ENCODE measurements at regions not wholly inside any gene's neighbourhood (a gene's known extent, or its start where the extent isn't known, plus 50 kb on each side); places are given as distances from the start of the nearest gene placed in this dataset.

GRCh38 chr9:135219676-135220600 is 132.5 kb downstream of the OLFM1 start:
- Mint-ChIP-seq H3K4me3 (no peak overlapping the region), H3K4me1 (ENCODE audit: low read depth) (no peaks in the 10 kb centered on the region), H3K36me3 (ENCODE audit: low read depth) (no peaks in the 10 kb centered on the region), H3K27me3 (ENCODE audit: low read depth) (peaks cover 6% of the 10 kb centered on the region), H3K27ac (no peak overlapping the region), H3K9me3 (no peaks in the 10 kb centered on the region)
- DNase-seq (ENCODE audit: low spot score), result no peak

GRCh38 chr9:135220601-135221575 is 133.4 kb downstream of the OLFM1 start:
- Mint-ChIP-seq H3K4me3 (no peak overlapping the region), H3K27ac (no peak overlapping the region), H3K27me3 (ENCODE audit: low read depth) (peaks cover 6% of the 10 kb centered on the region), H3K4me1 (ENCODE audit: low read depth) (no peaks in the 10 kb centered on the region), H3K36me3 (ENCODE audit: low read depth) (no peaks in the 10 kb centered on the region), H3K9me3 (no peaks in the 10 kb centered on the region)
- DNase-seq (ENCODE audit: low spot score), result no peak

DNA sequence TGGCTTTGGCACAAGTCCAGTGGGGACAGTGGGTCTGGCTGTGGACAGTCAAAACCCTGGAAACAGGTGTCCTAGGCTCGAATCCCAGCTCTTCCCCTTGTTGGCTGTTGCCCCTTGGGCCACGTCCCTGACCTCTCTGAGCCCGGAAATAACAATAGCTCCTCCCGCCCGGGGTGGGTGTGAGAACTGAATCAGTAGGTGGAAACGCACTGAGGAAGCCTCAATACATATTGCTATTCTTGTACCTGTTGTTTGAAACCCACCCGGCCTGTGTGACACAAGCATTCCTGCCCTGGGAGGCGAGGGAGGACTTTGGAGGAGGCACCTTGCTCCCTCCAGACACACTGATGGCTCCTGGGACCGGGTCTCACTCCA is 134.1 kb downstream of the OLFM1 start:
- Mint-ChIP-seq H3K9me3 (no peaks in the 10 kb centered on the region), H3K36me3 (ENCODE audit: low read depth) (no peaks in the 10 kb centered on the region), H3K27me3 (ENCODE audit: low read depth) (peaks cover 5% of the 10 kb centered on the region), H3K4me3 (no peak overlapping the region), H3K27ac (no peak overlapping the region), H3K4me1 (ENCODE audit: low read depth) (no peaks in the 10 kb centered on the region)
- DNase-seq (ENCODE audit: low spot score), result no peak

GRCh38 chr9:135221951-135222631 is 134.6 kb downstream of the OLFM1 start:
- H3K9me3 Mint-ChIP-seq, result no peaks in the 10 kb centered on the region
- H3K27ac Mint-ChIP-seq, result no peak overlapping the region
- H3K4me3 Mint-ChIP-seq, result no peak overlapping the region
- no peaks in the 10 kb centered on the region for H3K4me1 Mint-ChIP-seq (ENCODE audit: low read depth)
- no peak for DNase-seq (ENCODE audit: low spot score)
- peaks cover under 1% of the 10 kb centered on the region for H3K27me3 Mint-ChIP-seq (ENCODE audit: low read depth)
- no peaks in the 10 kb centered on the region for H3K36me3 Mint-ChIP-seq (ENCODE audit: low read depth)

DNA sequence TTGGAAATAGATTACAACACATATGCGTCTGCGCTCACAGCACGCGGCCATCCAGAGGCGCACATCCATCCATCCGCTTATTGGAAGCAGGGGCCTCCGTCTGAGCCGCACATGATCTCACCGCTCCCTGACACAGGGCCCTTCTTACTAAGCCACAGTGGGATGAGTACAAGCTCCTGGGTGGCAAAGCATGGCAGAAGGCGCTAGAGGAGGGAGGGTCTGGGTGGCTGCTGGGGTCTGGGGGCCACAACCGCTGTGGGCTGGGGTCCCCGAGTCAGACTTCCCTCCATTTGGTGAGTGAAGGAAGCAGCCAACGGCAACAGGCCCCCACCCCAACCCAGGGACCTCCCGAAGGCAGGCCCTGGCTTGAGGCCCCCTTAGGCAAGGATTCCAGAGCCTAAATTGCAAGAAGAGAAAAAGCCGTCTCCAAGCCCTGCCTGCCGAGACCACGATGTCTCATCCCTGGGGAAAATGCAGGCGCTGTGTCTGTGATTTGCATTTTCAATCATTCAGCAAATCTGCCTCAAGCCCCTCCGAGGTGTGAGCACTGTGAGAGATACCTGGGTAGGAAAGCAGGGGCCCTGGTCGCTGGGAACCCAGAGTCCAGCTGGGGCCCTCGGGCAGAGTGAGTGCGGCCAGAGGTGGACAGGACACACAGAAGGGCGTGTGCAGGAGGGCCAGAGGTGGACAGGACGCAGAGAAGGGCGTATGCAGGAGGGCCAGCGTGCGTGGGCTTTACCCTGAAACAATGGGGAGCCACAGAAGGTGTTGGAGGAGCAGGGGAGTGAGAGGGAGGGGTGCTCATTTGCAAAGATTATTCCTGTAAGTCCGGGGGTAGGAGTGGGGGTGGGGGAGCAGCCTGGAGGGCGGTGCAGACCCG is 135.7 kb downstream of the OLFM1 start:
- Mint-ChIP-seq H3K27me3 (ENCODE audit: low read depth) (no peaks in the 10 kb centered on the region), H3K9me3 (no peaks in the 10 kb centered on the region), H3K36me3 (ENCODE audit: low read depth) (no peaks in the 10 kb centered on the region), H3K4me3 (no peak overlapping the region), H3K27ac (no peak overlapping the region), H3K4me1 (ENCODE audit: low read depth) (no peaks in the 10 kb centered on the region)
- DNase-seq (ENCODE audit: low spot score), result no peak

GRCh38 chr9:135223831-135224230 is 136.4 kb downstream of the OLFM1 start:
- no peak for DNase-seq (ENCODE audit: low spot score)
- no peaks in the 10 kb centered on the region for H3K4me1 Mint-ChIP-seq (ENCODE audit: low read depth)
- H3K36me3 Mint-ChIP-seq (ENCODE audit: low read depth), result no peaks in the 10 kb centered on the region
- no peak overlapping the region for H3K4me3 Mint-ChIP-seq
- H3K27me3 Mint-ChIP-seq (ENCODE audit: low read depth), result no peaks in the 10 kb centered on the region
- H3K27ac Mint-ChIP-seq, result no peak overlapping the region
- H3K9me3 Mint-ChIP-seq, result no peaks in the 10 kb centered on the region

DNA sequence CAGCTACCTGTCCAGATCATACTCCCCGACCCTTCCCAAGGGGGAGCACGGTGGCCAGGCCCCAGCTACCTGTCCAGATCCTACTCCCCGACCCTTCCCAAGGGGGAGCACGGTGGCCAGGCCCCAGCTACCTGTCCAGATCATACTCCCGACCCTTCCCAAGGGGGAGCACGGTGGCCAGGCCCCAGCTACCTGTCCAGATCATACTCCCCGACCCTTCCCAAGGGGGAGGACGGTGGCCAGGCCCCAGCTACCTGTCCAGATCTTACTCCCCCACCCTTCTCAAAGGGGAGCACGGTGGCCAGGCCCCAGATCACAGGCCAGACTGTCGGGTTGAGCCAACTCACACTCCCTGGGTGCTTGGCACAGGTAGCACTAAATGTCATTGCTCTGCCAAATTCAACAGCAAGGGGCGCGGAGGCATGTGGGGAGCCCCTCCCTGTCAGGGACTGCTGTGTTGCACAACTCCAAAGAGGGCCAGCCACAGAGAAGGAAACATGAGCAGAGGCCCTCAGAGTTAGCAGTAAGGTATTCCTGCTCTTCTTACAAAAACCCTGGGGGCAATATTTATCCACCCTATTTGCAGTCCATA is 136.9 kb downstream of the OLFM1 start:
- H3K27ac Mint-ChIP-seq, result no peak overlapping the region
- H3K27me3 Mint-ChIP-seq (ENCODE audit: low read depth), result no peaks in the 10 kb centered on the region
- DNase-seq (ENCODE audit: low spot score), result no peak
- no peaks in the 10 kb centered on the region for H3K4me1 Mint-ChIP-seq (ENCODE audit: low read depth)
- H3K9me3 Mint-ChIP-seq, result no peaks in the 10 kb centered on the region
- no peak overlapping the region for H3K4me3 Mint-ChIP-seq
- no peaks in the 10 kb centered on the region for H3K36me3 Mint-ChIP-seq (ENCODE audit: low read depth)

GRCh38 chr9:135224921-135225541 is 137.6 kb downstream of the OLFM1 start:
- Mint-ChIP-seq H3K27ac (no peak overlapping the region), H3K9me3 (no peaks in the 10 kb centered on the region), H3K36me3 (ENCODE audit: low read depth) (no peaks in the 10 kb centered on the region), H3K4me3 (no peak overlapping the region), H3K27me3 (ENCODE audit: low read depth) (no peaks in the 10 kb centered on the region), H3K4me1 (ENCODE audit: low read depth) (no peaks in the 10 kb centered on the region)
- no peak for DNase-seq (ENCODE audit: low spot score)

GRCh38 chr9:135225619-135226228 is 138.3 kb downstream of the OLFM1 start:
- Mint-ChIP-seq H3K27me3 (ENCODE audit: low read depth) (no peaks in the 10 kb centered on the region), H3K4me3 (no peak overlapping the region), H3K27ac (no peak overlapping the region), H3K9me3 (no peaks in the 10 kb centered on the region), H3K4me1 (ENCODE audit: low read depth) (no peaks in the 10 kb centered on the region), H3K36me3 (ENCODE audit: low read depth) (no peaks in the 10 kb centered on the region)
- no peak for DNase-seq (ENCODE audit: low spot score)

DNA sequence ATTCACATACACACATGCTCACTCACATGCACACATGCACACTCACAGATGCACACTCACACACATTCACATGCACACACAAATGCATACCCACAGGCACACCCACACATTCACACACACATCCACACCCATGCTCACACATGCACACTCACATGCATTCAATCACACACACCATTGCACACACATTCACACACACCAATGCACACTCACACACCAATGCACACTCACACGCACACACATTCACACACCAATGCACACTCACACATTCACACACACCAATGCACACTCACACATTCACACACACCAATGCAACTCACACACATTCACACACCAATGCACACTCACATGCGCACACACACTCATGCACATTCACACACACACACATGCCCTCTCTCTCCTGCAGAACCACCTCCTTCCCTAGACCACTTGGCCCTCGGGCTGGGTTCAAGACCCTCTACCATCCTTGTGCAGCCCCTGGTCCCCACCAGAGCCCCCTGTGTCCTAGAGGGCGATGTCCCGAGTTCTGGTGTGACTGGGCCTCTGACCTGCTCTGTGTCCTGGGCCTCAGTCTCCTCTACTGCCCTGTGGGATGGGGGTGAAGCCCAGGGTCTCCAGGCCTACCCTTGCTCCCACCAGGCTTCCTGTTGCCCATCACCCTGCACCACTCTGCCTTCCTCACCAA is 139.0 kb downstream of the OLFM1 start:
- Mint-ChIP-seq H3K4me1 (ENCODE audit: low read depth) (no peaks in the 10 kb centered on the region), H3K9me3 (no peaks in the 10 kb centered on the region), H3K27ac (no peak overlapping the region), H3K27me3 (ENCODE audit: low read depth) (no peaks in the 10 kb centered on the region), H3K4me3 (no peak overlapping the region), H3K36me3 (ENCODE audit: low read depth) (no peaks in the 10 kb centered on the region)
- DNase-seq (ENCODE audit: low spot score), result no peak

GRCh38 chr9:135227641-135228251 is 140.3 kb downstream of the OLFM1 start:
- Mint-ChIP-seq H3K4me1 (ENCODE audit: low read depth) (no peaks in the 10 kb centered on the region), H3K4me3 (no peak overlapping the region), H3K27me3 (ENCODE audit: low read depth) (no peaks in the 10 kb centered on the region), H3K27ac (no peak overlapping the region), H3K36me3 (ENCODE audit: low read depth) (no peaks in the 10 kb centered on the region), H3K9me3 (no peaks in the 10 kb centered on the region)
- no peak for DNase-seq (ENCODE audit: low spot score)

Data from T-helper 2 cell treated with Interferon-gamma antibody and Interleukin-4, amounts not matched to agents 5 μg/mL and 100 μg/mL, for 36 hours (primary cell).